ENCODE measurements at regions not wholly inside any gene's neighbourhood (a gene's known extent, or its start where the extent isn't known, plus 50 kb on each side); places are given as distances from the start of the nearest gene placed in this dataset.

DNA sequence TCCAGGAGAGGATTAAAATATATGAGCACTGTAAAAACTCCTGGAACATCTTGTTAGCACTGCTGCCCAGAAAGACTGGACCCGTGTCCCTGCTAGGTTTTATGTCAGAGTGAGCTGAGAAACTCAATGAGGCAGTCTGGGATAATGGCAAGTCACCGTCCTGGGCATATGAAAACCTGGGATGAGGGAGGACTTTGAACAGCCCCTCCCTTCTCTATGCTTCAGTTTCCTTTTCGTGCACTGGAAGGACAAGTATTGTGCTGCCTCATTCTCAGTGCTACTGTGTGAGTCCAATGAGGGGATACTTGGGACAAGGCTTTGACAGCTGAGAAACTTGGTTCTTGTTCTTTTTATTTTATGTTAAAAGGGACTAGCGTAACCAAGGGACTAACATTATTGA, 143.0 kb upstream of the SHB start:
- no peak for DNase-seq (ENCODE audit: low spot score)
- intact Hi-C loops (cut with micrococcal nuclease; ENCODE audit: unreplicated experiment), result no loop called here
- peak; percentile 43; the same call in 2 of the 3 replicates for ATAC-seq
- FAIRE-seq, result no peak
- Histone ChIP-seq H3K9ac (ENCODE audit: insufficient read depth, low read depth, low read length) (no peak overlapping the region), H3K4me1 (ENCODE audit: insufficient read depth, low read length) (no peaks in the 10 kb centered on the region), H2AFZ (ENCODE audit: low read length) (no peak overlapping the region), H3K4me3 (replicated peaks in 1 of 3; ENCODE audit: insufficient read depth in 1 of 3, low read depth in 2 of 3, low read length in 3 of 3) (no peak overlapping the region), H3K27ac (ENCODE audit: extremely low read length, insufficient read depth, low read length) (no peak overlapping the region), H3K79me2 (ENCODE audit: insufficient read depth, low read length) (no peaks in the 10 kb centered on the region), H3K9me3 (ENCODE audit: low read length) (peaks cover 5% of the 10 kb centered on the region; the same call in 1 of the 2 replicates), H3K27me3 (ENCODE audit: control insufficient read depth in 1 of 2, insufficient read depth in 2 of 2, low read length in 2 of 2) (peaks cover 0 to 4% of the 10 kb centered on the region in 2 experiments; a peak in 2 of 5 replicates), H3K4me2 (ENCODE audit: low read depth, low read length) (no peak overlapping the region), H3K36me3 (replicated peaks in 1 of 2; ENCODE audit: control insufficient read depth in 1 of 2, insufficient read depth in 2 of 2, low read length in 2 of 2) (no peaks in the 10 kb centered on the region), H4K20me1 (ENCODE audit: insufficient read depth, low read length) (no peaks in the 10 kb centered on the region)
- in situ Hi-C loops (cut with HindIII; ENCODE audit: extremely low pct_ligation_motif_present, low pct_unique_long_range_greater_than_20kb), result no loop called here
- no TSS peak for BruUV-seq (replicated peaks)
- CTCF ChIA-PET (ENCODE audit: low intra/inter-chr PET ratio, low total read pairs), result no interaction called here
- POLR2A ChIA-PET, result no interaction called here
- TF ChIP-seq SETDB1 (CRISPR knock-in tag; IDR thresholded peaks at IDR 0.05; ENCODE audit: borderline replicate concordance), result no peak
- 0 out of 2 replicates have a peak, but pooled peaks have one; percentile 20 for TF ChIP-seq HNF4A (CRISPR knock-in tag; IDR thresholded peaks at IDR 0.05)
- 19% methylated on average over 4 of the region's 4 CpGs for WGBS (ENCODE audit: low lambda C conversion rate)

- H3K27ac ChIP-seq (ENCODE audit: extremely low read length, insufficient read depth, low read length), result no peak overlapping the region
- H2AFZ ChIP-seq (ENCODE audit: low read length), result no peak overlapping the region
- no peaks in the 10 kb centered on the region for H3K36me3 ChIP-seq (replicated peaks in 1 of 2; ENCODE audit: control insufficient read depth in 1 of 2, insufficient read depth in 2 of 2, low read length in 2 of 2)
- 29% methylated on average over 1 of the region's 1 CpG for WGBS (ENCODE audit: low lambda C conversion rate)
- no peak overlapping the region for H3K4me2 ChIP-seq (ENCODE audit: low read depth, low read length)
- no peak overlapping the region for H3K9ac ChIP-seq (ENCODE audit: insufficient read depth, low read depth, low read length)
- H3K9me3 ChIP-seq (ENCODE audit: low read length), result peaks cover 5% of the 10 kb centered on the region; the same call in 1 of the 2 replicates
- H3K79me2 ChIP-seq (ENCODE audit: insufficient read depth, low read length), result no peaks in the 10 kb centered on the region
- ChIA-PET CTCF (ENCODE audit: low intra/inter-chr PET ratio, low total read pairs) (no interaction called here), POLR2A (no interaction called here)
- H4K20me1 ChIP-seq (ENCODE audit: insufficient read depth, low read length), result no peaks in the 10 kb centered on the region
- no peak overlapping the region for H3K4me3 ChIP-seq (replicated peaks in 1 of 3; ENCODE audit: insufficient read depth in 1 of 3, low read depth in 2 of 3, low read length in 3 of 3)
- H3K27me3 ChIP-seq (ENCODE audit: control insufficient read depth in 1 of 2, insufficient read depth in 2 of 2, low read length in 2 of 2), result peaks cover 0 to 4% of the 10 kb centered on the region in 2 experiments; a peak in 2 of 5 replicates
- no peak for ATAC-seq
- peak; percentile 48; a peak in 3 of 4 replicates for TF ChIP-seq MAFK (conservative IDR thresholded peaks at IDR 0.05 in 1 of 2, IDR thresholded peaks at IDR 0.05 in 1 of 2; ENCODE audit: low read length in 2 of 2)
- TF ChIP-seq TAF15 (IDR thresholded peaks at IDR 0.05; ENCODE audit: low read depth, low read length, poor library complexity, severe bottlenecking), result no peak
- TF ChIP-seq MAFF (IDR thresholded peaks at IDR 0.05; ENCODE audit: low read depth, low read length), result 0 out of 2 replicates have a peak, but pooled peaks have one; percentile 30
- no peaks in the 10 kb centered on the region for H3K4me1 ChIP-seq (ENCODE audit: insufficient read depth, low read length)
- intact Hi-C loops (cut with micrococcal nuclease; ENCODE audit: unreplicated experiment), result no loop called here
- no peak for DNase-seq (ENCODE audit: low spot score)
- no peak for FAIRE-seq
- no TSS peak for BruUV-seq (replicated peaks)
- in situ Hi-C loops (cut with HindIII; ENCODE audit: extremely low pct_ligation_motif_present, low pct_unique_long_range_greater_than_20kb), result no loop called here
These were observed 142.0 kb upstream of the SHB start for GRCh38 chr9:38211002-38211401.
